ENCODE measurements at regions not wholly inside any gene's neighbourhood (a gene's known extent, or its start where the extent isn't known, plus 50 kb on each side); places are given as distances from the start of the nearest gene placed in this dataset.

GRCh38 chr4:23943478-23943877, 53.6 kb upstream of the PPARGC1A start:
- TF ChIP-seq, protein P1, sequence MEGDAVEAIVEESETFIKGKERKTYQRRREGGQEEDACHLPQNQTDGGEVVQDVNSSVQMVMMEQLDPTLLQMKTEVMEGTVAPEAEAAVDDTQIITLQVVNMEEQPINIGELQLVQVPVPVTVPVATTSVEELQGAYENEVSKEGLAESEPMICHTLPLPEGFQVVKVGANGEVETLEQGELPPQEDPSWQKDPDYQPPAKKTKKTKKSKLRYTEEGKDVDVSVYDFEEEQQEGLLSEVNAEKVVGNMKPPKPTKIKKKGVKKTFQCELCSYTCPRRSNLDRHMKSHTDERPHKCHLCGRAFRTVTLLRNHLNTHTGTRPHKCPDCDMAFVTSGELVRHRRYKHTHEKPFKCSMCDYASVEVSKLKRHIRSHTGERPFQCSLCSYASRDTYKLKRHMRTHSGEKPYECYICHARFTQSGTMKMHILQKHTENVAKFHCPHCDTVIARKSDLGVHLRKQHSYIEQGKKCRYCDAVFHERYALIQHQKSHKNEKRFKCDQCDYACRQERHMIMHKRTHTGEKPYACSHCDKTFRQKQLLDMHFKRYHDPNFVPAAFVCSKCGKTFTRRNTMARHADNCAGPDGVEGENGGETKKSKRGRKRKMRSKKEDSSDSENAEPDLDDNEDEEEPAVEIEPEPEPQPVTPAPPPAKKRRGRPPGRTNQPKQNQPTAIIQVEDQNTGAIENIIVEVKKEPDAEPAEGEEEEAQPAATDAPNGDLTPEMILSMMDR (IDR thresholded peaks at IDR 0.05 in 4 of 5, conservative IDR thresholded peaks at IDR 0.05 in 1 of 5), result no peak
- TF ChIP-seq POLR2A (IDR thresholded peaks at IDR 0.05), result no peak
